Lower leg skin (tissue), 4 donors: ENCODE measurements at regions not wholly inside any gene's neighbourhood (a gene's known extent, or its start where the extent isn't known, plus 50 kb on each side); places are given as distances from the start of the nearest gene placed in this dataset.

ENCODE experiments used
- DNase-seq, 2 donors: peaks; one replicate each; pipeline ENCODE4 v3.0.0-alpha.2; 2019; ENCODE audit warnings: low spot score in 2 of 2
- H3K4me3 ChIP-seq: fragments of 200-600 bp; sonication (generic); 2 replicates; pipeline ENCODE4 v1.5.1; 2017; ENCODE audit warnings: mild to moderate bottlenecking, low read depth; ENCODE audit not compliant: poor library complexity, severe bottlenecking
- POLR2A ChIP-seq, 2 donors: fragments of 450-650 bp; IDR thresholded peaks; one replicate each; pipeline ENCODE4 v1.6.1; 2016 to 2017; ENCODE audit warnings: antibody characterized with exemption in 2 of 2, mild to moderate bottlenecking in 1 of 2, moderate library complexity in 1 of 2
- WGBS, 2 donors: methylation state at CpG; one replicate each; pipeline ENCODE4 v1.1.5; 2018; 5-methylcytosine and 5-hydroxymethylcytosine counted together
- intact Hi-C: fragments of 100-400 bp; cut with DNase I; formaldehyde crosslinking; loops from one replicate; pipeline ENCODE4 v1.15.0; 2023; ENCODE audit warnings: low total_unique reads
- TF ChIP-seq, protein P1 (sequence below), 3 donors: fragments of 450-650 bp; IDR thresholded peaks; one replicate each; pipeline ENCODE4 v1.5.1; 2016; ENCODE audit warnings: antibody characterized with exemption in 3 of 3, mild to moderate bottlenecking in 3 of 3, moderate library complexity in 2 of 3

DNA sequence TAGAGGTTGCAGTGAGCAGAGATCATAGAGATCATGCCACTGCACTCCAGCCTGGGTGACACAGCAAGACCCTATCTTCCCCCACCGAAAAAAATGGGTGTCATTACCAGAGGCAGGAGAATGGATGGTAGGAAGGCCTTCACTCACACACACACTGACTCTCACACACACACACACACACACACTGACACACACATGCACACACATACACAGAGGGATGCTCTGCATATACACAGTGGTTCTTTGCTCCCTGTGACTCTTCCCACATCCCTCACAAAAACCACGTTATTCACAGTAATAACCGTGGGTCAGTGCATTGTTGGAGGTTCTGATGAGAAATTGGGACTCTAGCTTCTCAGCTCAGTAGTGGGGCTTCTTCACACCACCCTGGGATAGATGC is 300.2 kb upstream of the N4BP1 start:
- intact Hi-C loops: no loop called here
- DNase-seq: peak in 1 of 2 donors; percentile 13

DNA sequence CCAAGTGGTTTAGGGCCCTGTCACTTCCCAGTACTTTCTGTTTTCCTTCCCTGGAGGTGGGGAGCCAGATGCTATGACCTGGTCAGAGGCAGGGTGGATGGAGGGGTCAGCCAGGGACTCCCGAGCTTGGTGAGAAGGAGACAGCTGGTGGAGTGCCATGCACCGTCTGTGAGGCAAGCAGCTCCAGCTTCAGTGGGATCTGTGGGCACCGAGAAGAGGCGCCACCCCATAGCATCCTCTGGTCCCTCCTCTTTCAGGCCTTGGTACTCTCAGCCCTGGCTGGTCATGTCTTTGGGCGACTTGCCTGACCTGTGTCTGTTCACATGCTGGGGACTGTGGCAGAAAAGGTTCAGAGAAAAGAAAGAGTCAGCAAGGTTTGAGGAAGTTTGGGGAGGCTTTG is 299.3 kb upstream of the N4BP1 start:
- DNase-seq: peak in 1 of 2 donors; percentile 70
- TF ChIP-seq POLR2A (IDR thresholded peaks at IDR 0.05): no peak
- TF ChIP-seq, protein P1, sequence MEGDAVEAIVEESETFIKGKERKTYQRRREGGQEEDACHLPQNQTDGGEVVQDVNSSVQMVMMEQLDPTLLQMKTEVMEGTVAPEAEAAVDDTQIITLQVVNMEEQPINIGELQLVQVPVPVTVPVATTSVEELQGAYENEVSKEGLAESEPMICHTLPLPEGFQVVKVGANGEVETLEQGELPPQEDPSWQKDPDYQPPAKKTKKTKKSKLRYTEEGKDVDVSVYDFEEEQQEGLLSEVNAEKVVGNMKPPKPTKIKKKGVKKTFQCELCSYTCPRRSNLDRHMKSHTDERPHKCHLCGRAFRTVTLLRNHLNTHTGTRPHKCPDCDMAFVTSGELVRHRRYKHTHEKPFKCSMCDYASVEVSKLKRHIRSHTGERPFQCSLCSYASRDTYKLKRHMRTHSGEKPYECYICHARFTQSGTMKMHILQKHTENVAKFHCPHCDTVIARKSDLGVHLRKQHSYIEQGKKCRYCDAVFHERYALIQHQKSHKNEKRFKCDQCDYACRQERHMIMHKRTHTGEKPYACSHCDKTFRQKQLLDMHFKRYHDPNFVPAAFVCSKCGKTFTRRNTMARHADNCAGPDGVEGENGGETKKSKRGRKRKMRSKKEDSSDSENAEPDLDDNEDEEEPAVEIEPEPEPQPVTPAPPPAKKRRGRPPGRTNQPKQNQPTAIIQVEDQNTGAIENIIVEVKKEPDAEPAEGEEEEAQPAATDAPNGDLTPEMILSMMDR (IDR thresholded peaks at IDR 0.05): no peak
- intact Hi-C loops: no loop called here
- no peak overlapping the region for H3K4me3 ChIP-seq
- WGBS, 2 donors: 78 to 85% methylated on average over 5 of the region's 5 CpGs

More for the DNA sequence above, 300.2 kb upstream of the N4BP1 start:
- no peak overlapping the region for H3K4me3 ChIP-seq
- TF ChIP-seq POLR2A (IDR thresholded peaks at IDR 0.05): no peak
- TF ChIP-seq, protein P1 (IDR thresholded peaks at IDR 0.05): no peak
- WGBS, 2 donors: 78 to 86% methylated on average over 3 of the region's 3 CpGs

DNA sequence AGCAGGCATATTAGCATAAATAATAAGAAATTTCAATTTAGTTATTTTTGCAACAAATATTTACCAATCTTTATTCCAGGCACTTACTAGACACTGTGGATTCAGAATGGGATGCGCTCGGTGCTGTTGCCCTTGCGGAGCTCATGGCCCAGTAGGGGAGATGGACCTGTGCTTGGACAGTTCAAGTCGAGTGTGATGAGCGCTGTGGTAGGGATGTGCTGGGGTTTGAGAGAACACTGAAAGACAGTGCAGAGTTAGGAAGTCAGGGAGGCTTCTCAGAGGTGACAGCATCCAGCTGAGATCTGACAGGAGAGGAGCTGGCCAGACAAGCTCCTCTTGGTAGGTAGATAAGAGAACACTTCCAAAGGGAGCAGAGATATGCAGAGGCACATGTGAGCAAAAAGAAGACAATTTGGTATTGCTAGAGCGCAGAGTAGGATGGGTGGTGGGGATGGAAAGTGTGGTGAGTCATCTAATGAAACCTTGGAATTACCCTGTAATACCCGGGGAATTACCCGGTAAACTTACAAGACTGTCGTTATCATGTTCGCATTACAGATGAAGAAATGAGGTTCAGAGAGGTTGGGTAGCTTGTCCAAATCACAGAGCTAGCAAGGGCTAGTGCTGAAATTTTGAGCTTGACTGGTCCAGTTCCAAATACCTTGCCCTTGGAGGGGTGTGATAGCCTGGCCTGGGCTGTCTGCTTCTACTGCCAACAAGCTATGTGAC is 298.1 kb upstream of the N4BP1 start:
- 71 to 78% methylated on average over 10 of the region's 10 CpGs for WGBS, 2 donors
- peak in 1 of 2 donors; percentile 13 for DNase-seq
- intact Hi-C loops: no loop called here
- TF ChIP-seq, protein P1 (IDR thresholded peaks at IDR 0.05): no peak
- no peak for TF ChIP-seq POLR2A (IDR thresholded peaks at IDR 0.05)
- H3K4me3 ChIP-seq: no peak overlapping the region

DNA sequence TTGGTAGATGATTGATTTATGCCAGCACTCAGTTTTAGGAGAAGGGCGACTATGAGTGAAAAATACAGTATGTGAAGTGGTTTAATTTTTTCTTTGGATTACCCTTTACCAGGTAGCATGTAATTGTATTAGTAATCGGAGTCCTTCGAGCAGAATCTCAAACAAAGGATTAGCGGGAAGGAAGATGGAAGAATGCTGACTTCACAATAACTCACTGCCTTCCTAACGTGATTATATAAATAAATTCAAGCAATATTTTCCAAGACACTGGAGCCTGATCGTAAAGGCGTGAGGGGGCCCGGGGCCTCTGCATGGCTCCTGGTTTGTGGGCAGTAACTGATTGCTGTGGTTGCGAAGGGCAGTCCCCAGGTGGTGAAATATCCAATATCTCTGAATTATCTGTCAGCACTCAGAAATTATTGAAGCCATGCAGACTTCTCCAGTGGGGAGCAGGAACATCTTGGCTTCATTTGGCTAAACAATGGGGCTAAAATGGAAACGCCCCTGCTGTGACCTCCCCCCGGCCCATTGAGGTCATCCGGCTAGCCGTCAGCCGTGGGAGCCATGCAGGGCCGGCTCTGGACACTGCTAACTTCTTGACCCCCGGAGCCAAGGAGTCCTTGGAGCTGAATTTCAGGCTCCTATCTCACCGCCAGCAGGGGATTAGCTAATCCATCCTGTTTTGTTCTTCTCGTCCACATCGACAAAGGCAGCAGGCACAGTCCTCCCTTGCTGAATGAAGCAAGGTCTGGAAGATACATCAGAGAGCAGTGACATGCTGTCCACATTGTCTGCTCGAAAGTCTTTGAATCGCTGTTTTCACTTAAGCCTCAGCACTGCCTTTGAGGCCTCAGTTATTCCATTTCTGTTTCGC is 295.9 kb upstream of the N4BP1 start:
- intact Hi-C loops: no loop called here
- 64 to 78% methylated on average over 22 of the region's 22 CpGs for WGBS, 2 donors
- peak in 1 of 2 donors; percentile 59 for DNase-seq
- H3K4me3 ChIP-seq: no peak overlapping the region
- TF ChIP-seq, protein P1 (IDR thresholded peaks at IDR 0.05): no peak
- no peak for TF ChIP-seq POLR2A (IDR thresholded peaks at IDR 0.05)

DNA sequence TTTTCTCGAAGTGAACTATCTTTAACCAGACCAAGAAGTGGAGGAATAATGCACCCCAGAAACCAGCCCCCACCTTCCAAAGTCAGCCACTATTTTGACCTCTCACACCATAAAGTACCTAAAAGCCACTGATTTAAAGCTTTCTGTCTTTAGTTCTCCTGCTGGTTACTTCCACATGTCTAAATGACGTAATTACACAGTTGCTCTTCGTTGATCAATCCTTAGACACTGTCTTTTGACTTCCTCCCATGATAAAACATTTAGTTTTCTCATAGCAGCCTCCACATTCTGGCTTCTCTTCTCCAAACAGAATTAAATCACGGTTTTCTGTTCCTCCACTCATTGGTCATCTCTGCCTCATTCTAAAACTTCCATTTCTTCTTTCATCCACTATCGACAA is 294.4 kb upstream of the N4BP1 start:
- TF ChIP-seq POLR2A (IDR thresholded peaks at IDR 0.05): no peak
- TF ChIP-seq, protein P1 (IDR thresholded peaks at IDR 0.05): no peak
- 57 to 61% methylated on average over 5 of the region's 5 CpGs for WGBS, 2 donors
- DNase-seq: no peak
- intact Hi-C loops: no loop called here
- no peak overlapping the region for H3K4me3 ChIP-seq
